Suppressor macrophage treated with lipopolysaccharide for 4 hours (primary cell): ENCODE measurements at regions not wholly inside any gene's neighbourhood (a gene's known extent, or its start where the extent isn't known, plus 50 kb on each side); places are given as distances from the start of the nearest gene placed in this dataset.

Source experiments
- DNase-seq: peaks from one replicate; pipeline ENCODE4 v3.0.0-alpha.2; 2020

- no peak for DNase-seq
Measured at GRCh38 chr13:85535316-85536084, 263.7 kb downstream of the SLITRK6 start.

- DNase-seq = no peak
Measured at GRCh38 chr13:85533911-85534310, 265.3 kb downstream of the SLITRK6 start.

- DNase-seq = no peak
Measured at GRCh38 chr13:85529218-85529594, 270.0 kb downstream of the SLITRK6 start.

GRCh38 chr13:85528491-85529217, 270.6 kb downstream of the SLITRK6 start:
- no peak for DNase-seq

- no peak for DNase-seq
Measured at GRCh38 chr13:85527316-85527715, 271.9 kb downstream of the SLITRK6 start.

- no peak for DNase-seq
Measured at GRCh38 chr13:85525411-85525810, 273.8 kb downstream of the SLITRK6 start.

GRCh38 chr13:85521657-85522056, 277.6 kb downstream of the SLITRK6 start:
- DNase-seq = no peak

- no peak for DNase-seq
Measured at GRCh38 chr13:85520445-85520844, 278.8 kb downstream of the SLITRK6 start.

- DNase-seq = no peak
Measured at GRCh38 chr13:85519363-85519762, 279.9 kb downstream of the SLITRK6 start.

GRCh38 chr13:85512421-85512820, 286.8 kb downstream of the SLITRK6 start:
- no peak for DNase-seq

- DNase-seq = no peak
Measured at GRCh38 chr13:85509512-85509911, 289.7 kb downstream of the SLITRK6 start.

GRCh38 chr13:85508683-85509329, 290.4 kb downstream of the SLITRK6 start:
- no peak for DNase-seq

GRCh38 chr13:85503797-85504196, 295.4 kb downstream of the SLITRK6 start:
- DNase-seq = no peak

- DNase-seq = no peak
Measured at GRCh38 chr13:85501616-85502015, 297.6 kb downstream of the SLITRK6 start.

GRCh38 chr13:85500696-85501256, 298.4 kb downstream of the SLITRK6 start:
- no peak for DNase-seq

GRCh38 chr13:85498774-85499173, 300.4 kb downstream of the SLITRK6 start:
- DNase-seq = no peak

GRCh38 chr13:85497652-85498051, 301.6 kb downstream of the SLITRK6 start:
- DNase-seq = no peak

GRCh38 chr13:85492283-85492682, 306.9 kb downstream of the SLITRK6 start:
- no peak for DNase-seq

- DNase-seq = no peak
Measured at GRCh38 chr13:85486663-85487062, 312.6 kb downstream of the SLITRK6 start.

GRCh38 chr13:85473144-85473543, 326.1 kb downstream of the SLITRK6 start:
- DNase-seq = no peak

GRCh38 chr13:85469320-85469719, 329.9 kb downstream of the SLITRK6 start:
- DNase-seq = no peak

- DNase-seq = no peak
Measured at GRCh38 chr13:85462792-85463425, 336.3 kb downstream of the SLITRK6 start.

GRCh38 chr13:85461621-85462020, 337.6 kb downstream of the SLITRK6 start:
- no peak for DNase-seq
